ENCODE measurements at regions not wholly inside any gene's neighbourhood (a gene's known extent, or its start where the extent isn't known, plus 50 kb on each side); places are given as distances from the start of the nearest gene placed in this dataset.

DNA sequence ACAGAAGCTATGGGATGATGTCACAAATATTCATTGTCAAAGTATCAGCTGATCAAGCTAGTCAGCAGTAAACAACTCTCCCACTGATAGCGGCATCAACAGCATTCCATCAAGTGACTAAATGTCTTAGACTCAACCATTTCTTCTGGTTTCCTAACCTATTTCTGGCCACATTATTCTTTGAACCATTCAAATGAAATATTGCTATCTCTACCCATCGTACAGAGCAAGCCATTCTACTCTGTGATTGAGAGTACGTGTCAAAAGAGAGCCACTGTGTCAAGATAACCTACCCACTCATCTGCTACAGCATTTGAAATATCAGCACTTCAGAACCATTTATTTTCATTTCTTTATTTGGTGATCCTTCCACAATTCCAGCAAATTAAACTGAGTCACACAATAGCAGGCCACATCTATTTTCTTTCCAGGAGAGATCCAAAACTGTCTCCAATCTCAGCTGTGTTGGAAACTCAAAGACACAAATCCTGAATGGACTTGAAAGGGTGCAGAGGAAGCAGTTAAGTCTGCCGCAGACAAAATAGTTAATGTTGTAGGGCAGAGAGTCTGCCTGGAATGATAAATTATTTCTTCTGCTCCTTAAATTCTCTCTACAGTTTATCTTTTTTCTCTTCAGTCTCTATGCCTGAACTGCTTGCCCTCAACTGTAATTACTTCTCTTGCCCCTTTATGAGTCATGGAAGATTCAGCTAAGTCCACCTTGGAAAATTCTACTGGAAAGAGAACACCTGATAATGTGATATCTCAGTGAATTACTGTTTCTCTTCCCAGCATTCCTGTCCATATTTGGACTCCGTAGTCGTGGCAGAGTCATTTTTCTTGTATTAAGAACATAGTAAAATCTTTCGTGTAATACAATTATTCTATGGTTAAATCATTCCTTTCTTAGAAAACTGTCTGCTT, 364.8 kb downstream of the PDGFC start:
- TF ChIP-seq, protein P1, sequence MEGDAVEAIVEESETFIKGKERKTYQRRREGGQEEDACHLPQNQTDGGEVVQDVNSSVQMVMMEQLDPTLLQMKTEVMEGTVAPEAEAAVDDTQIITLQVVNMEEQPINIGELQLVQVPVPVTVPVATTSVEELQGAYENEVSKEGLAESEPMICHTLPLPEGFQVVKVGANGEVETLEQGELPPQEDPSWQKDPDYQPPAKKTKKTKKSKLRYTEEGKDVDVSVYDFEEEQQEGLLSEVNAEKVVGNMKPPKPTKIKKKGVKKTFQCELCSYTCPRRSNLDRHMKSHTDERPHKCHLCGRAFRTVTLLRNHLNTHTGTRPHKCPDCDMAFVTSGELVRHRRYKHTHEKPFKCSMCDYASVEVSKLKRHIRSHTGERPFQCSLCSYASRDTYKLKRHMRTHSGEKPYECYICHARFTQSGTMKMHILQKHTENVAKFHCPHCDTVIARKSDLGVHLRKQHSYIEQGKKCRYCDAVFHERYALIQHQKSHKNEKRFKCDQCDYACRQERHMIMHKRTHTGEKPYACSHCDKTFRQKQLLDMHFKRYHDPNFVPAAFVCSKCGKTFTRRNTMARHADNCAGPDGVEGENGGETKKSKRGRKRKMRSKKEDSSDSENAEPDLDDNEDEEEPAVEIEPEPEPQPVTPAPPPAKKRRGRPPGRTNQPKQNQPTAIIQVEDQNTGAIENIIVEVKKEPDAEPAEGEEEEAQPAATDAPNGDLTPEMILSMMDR (IDR thresholded peaks at IDR 0.05), result no peak
- TF ChIP-seq POLR2A (IDR thresholded peaks at IDR 0.05) (no peak), POLR2AphosphoS5 (IDR thresholded peaks at IDR 0.05) (no peak)

All from prostate gland (tissue), 2 donors.